Bone marrow (tissue), 2 donors: ENCODE measurements at regions not wholly inside any gene's neighbourhood (a gene's known extent, or its start where the extent isn't known, plus 50 kb on each side); places are given as distances from the start of the nearest gene placed in this dataset.
"Not testable (repeated sequence)": the region's sequence is repeated elsewhere in the genome, so short reads cannot be mapped to it uniquely, and the experiment has no call there.

ENCODE experiments used
- DNase-seq, 2 donors: peaks; one replicate each; lab custom pipeline; 2025; lab: John Stamatoyannopoulos, UW

- no peak for DNase-seq
Measured at GRCh38 chr2:125710561-125710960, 945.4 kb upstream of the GYPC start.

- no peak for DNase-seq
Measured at GRCh38 chr2:125711075-125711474, 944.9 kb upstream of the GYPC start.

- DNase-seq = no peak
Measured at GRCh38 chr2:125713533-125713932, 942.4 kb upstream of the GYPC start.

GRCh38 chr2:125721072-125721721 lies 934.8 kb upstream of the GYPC start:
- no peak for DNase-seq

GRCh38 chr2:125730921-125731320 lies 925.0 kb upstream of the GYPC start:
- DNase-seq = no peak

GRCh38 chr2:125736306-125736705 lies 919.7 kb upstream of the GYPC start:
- no peak for DNase-seq

GRCh38 chr2:125745514-125745913 lies 910.4 kb upstream of the GYPC start:
- no peak for DNase-seq

GRCh38 chr2:125746321-125747164 lies 909.4 kb upstream of the GYPC start:
- no peak for DNase-seq

GRCh38 chr2:125747165-125747425 lies 908.9 kb upstream of the GYPC start:
- no peak for DNase-seq

GRCh38 chr2:125756431-125756830 lies 899.5 kb upstream of the GYPC start:
- no peak for DNase-seq

GRCh38 chr2:125796784-125797183 lies 859.2 kb upstream of the GYPC start:
- DNase-seq = no peak

GRCh38 chr2:125797192-125797591 lies 858.8 kb upstream of the GYPC start:
- DNase-seq = no peak

GRCh38 chr2:125822746-125823145 lies 833.2 kb upstream of the GYPC start:
- DNase-seq = no peak

- DNase-seq = not testable (repeated sequence)
Measured at GRCh38 chr2:125825781-125826180, 830.2 kb upstream of the GYPC start.

- DNase-seq = no peak
Measured at GRCh38 chr2:125837128-125837527, 818.8 kb upstream of the GYPC start.

GRCh38 chr2:125837611-125838010 lies 818.3 kb upstream of the GYPC start:
- DNase-seq = no peak

GRCh38 chr2:125839945-125840344 lies 816.0 kb upstream of the GYPC start:
- no peak for DNase-seq

GRCh38 chr2:125842041-125842440 lies 813.9 kb upstream of the GYPC start:
- DNase-seq = no peak

- no peak for DNase-seq
Measured at GRCh38 chr2:125850541-125850940, 805.4 kb upstream of the GYPC start.

- DNase-seq = no peak
Measured at GRCh38 chr2:125852364-125852763, 803.6 kb upstream of the GYPC start.

GRCh38 chr2:125853626-125854025 lies 802.3 kb upstream of the GYPC start:
- DNase-seq = no peak

- no peak for DNase-seq
Measured at GRCh38 chr2:125855204-125855603, 800.8 kb upstream of the GYPC start.

- DNase-seq = no peak
Measured at GRCh38 chr2:125857971-125858794, 797.8 kb upstream of the GYPC start.
